Right lobe of liver (tissue), 6 donors: ENCODE measurements at regions not wholly inside any gene's neighbourhood (a gene's known extent, or its start where the extent isn't known, plus 50 kb on each side); places are given as distances from the start of the nearest gene placed in this dataset.
"Not testable (repeated sequence)": the region's sequence is repeated elsewhere in the genome, so short reads cannot be mapped to it uniquely, and the experiment has no call there.

Experiments
- ATAC-seq, 4 donors: fragments of 200-7000 bp; cut with Tn5 transposase; one replicate each; pipeline ENCODE4 v1.9.1; 2020; ENCODE audit warnings: mild to moderate bottlenecking in 4 of 4, moderate library complexity in 4 of 4
- DNase-seq, 3 donors: peaks; one replicate each; pipeline ENCODE4 v3.0.0-alpha.2; 2020
- H3K27ac ChIP-seq, 3 donors: fragments of 200-600 bp; one replicate each; pipeline ENCODE4 v1.8.0; 2022
- H3K27me3 ChIP-seq, 2 donors: fragments of 200-600 bp; one replicate each; pipeline ENCODE4 v1.8.0; 2022
- H3K36me3 ChIP-seq, 4 donors: fragments of 200-600 bp; sonication (generic) in 1 of 4; one replicate each; pipeline versions ENCODE4 v1.5.1 to v1.8.0; 2017 to 2022; ENCODE audit warnings: control low read depth in 1 of 4
- H3K4me1 ChIP-seq, 4 donors: fragments of 200-600 bp; sonication (generic) in 1 of 4; one replicate each; pipeline versions ENCODE4 v1.5.1 to v1.8.0; 2017 to 2022; ENCODE audit warnings: control low read depth in 1 of 4
- H3K4me3 ChIP-seq, 3 donors: fragments of 200-600 bp; one replicate each; pipeline ENCODE4 v1.8.0; 2022
- H3K9me3 ChIP-seq, 4 donors: fragments of 200-600 bp; sonication (generic) in 1 of 4; one replicate each; pipeline versions ENCODE4 v1.5.1 to v1.8.0; 2017 to 2022; ENCODE audit warnings: control low read depth in 1 of 4
- CTCF ChIP-seq, 4 donors: fragments of 200-600 bp in 3 of 4; fragments of 450-650 bp in 1 of 4; IDR thresholded peaks; one replicate each; pipeline versions ENCODE4 v1.5.1 to v1.8.0; 2016 to 2022; ENCODE audit warnings: antibody characterized with exemption in 4 of 4, mild to moderate bottlenecking in 2 of 4
- POLR2A ChIP-seq: fragments of 450-650 bp; IDR thresholded peaks from one replicate; pipeline ENCODE4 v1.6.1; 2017; ENCODE audit warnings: antibody characterized with exemption, mild to moderate bottlenecking
- WGBS: methylation state at CpG from one replicate; pipeline ENCODE4 v1.1.6; 2018; ENCODE audit warnings: low coverage, low lambda C conversion rate; ENCODE audit not compliant: insufficient coverage; ENCODE audit errors: missing lambda C conversion rate; 5-methylcytosine and 5-hydroxymethylcytosine counted together
- intact Hi-C, 2 donors: fragments of 100-400 bp; cut with DNase I; formaldehyde crosslinking; loops; one replicate each; pipeline versions ENCODE4 v1.11.2 to v1.14.1; 2022
- donor health status: DM: no; HTN: yes; CAD: no.
- donor health status: DM: no; HTN: no; CAD: no.
- donor health status: DM: no; HTN: no; CAD: no.
- donor health status: DM: no; HTN: yes; CAD: no.
- donor health status: DM: no; HTN: yes; CAD: no.

GRCh38 chr7:39832519-39833085, 117.5 kb upstream of the CDK13 start:
- Histone ChIP-seq H3K9me3 (no peaks in the 10 kb centered on the region), H3K4me1 (no peaks in the 10 kb centered on the region), H3K36me3 (no peaks in the 10 kb centered on the region), H3K27me3 (peaks cover 0 to 12% of the 10 kb centered on the region in 2 donors), H3K4me3 (peak overlapping the region in 1 of 3 donors; percentile 47), H3K27ac (no peak overlapping the region)
- TF ChIP-seq CTCF (IDR thresholded peaks at IDR 0.05) = no peak
- no peak for TF ChIP-seq POLR2A
- DNase-seq = no peak
- WGBS = 61% methylated on average over 3 of the region's 3 CpGs
- ATAC-seq = no peak
- intact Hi-C loops = no loop called here

GRCh38 chr7:39833180-39833799, 116.8 kb upstream of the CDK13 start:
- ATAC-seq (peak; percentile 86 to 88 (median 86)), DNase-seq (peak in 2 of 3 donors; percentile 51 to 59)
- Histone ChIP-seq H3K27me3 (peaks cover 0 to 12% of the 10 kb centered on the region in 2 donors), H3K4me3 (peak overlapping the region; percentile 14 to 47 (median 31))
- H3K27ac ChIP-seq, H3K9me3 ChIP-seq, H3K36me3 ChIP-seq, intact Hi-C loops, H3K4me1 ChIP-seq: not testable (repeated sequence)
- WGBS = 1% methylated on average over 38 of the region's 71 CpGs

- ATAC-seq = not testable (repeated sequence)
Measured at GRCh38 chr7:39833865-39834634, 116.0 kb upstream of the CDK13 start.

GRCh38 chr7:39838326-39838725, 111.7 kb upstream of the CDK13 start:
- H3K9me3 ChIP-seq = no peaks in the 10 kb centered on the region
- H3K27me3 ChIP-seq = no peaks in the 10 kb centered on the region
- no peak for TF ChIP-seq POLR2A
- TF ChIP-seq CTCF (IDR thresholded peaks at IDR 0.05) = no peak
- no peak overlapping the region for H3K27ac ChIP-seq
- WGBS = no CpG with 5 or more reads among the region's 3 CpGs
- H3K4me1 ChIP-seq = peaks cover 0 to 4% (median 0%) of the 10 kb centered on the region in 4 donors
- no peaks in the 10 kb centered on the region for H3K36me3 ChIP-seq
- intact Hi-C loops = no loop called here
- peak in 3 of 4 donors; percentile 20 to 37 (median 28) for ATAC-seq
- no peak overlapping the region for H3K4me3 ChIP-seq
- DNase-seq = no peak

More at GRCh38 chr7:39833865-39834634, 116.0 kb upstream of the CDK13 start:
- H3K9me3 ChIP-seq, intact Hi-C loops, DNase-seq, H3K27ac ChIP-seq, H3K4me1 ChIP-seq, H3K36me3 ChIP-seq: not testable (repeated sequence)
- Histone ChIP-seq H3K4me3 (peak overlapping the region in 2 of 3 donors; percentile 31 to 47), H3K27me3 (peaks cover 0 to 12% of the 10 kb centered on the region in 2 donors)
- WGBS = 34% methylated on average over 23 of the region's 36 CpGs

GRCh38 chr7:39845006-39845405, 105.0 kb upstream of the CDK13 start:
- Histone ChIP-seq H3K4me3 (no peak overlapping the region), H3K9me3 (no peaks in the 10 kb centered on the region), H3K27ac (no peak overlapping the region), H3K4me1 (no peaks in the 10 kb centered on the region), H3K36me3 (no peaks in the 10 kb centered on the region), H3K27me3 (no peaks in the 10 kb centered on the region)
- no peak for DNase-seq
- 85% methylated on average over 2 of the region's 2 CpGs for WGBS
- TF ChIP-seq POLR2A (no peak), CTCF (IDR thresholded peaks at IDR 0.05) (no peak)
- ATAC-seq = no peak
- intact Hi-C loops = no loop called here
